Epithelial cell of prostate (primary cell): ENCODE measurements at regions not wholly inside any gene's neighbourhood (a gene's known extent, or its start where the extent isn't known, plus 50 kb on each side); places are given as distances from the start of the nearest gene placed in this dataset.

Experiments
- DNase-seq: peaks from one replicate; pipeline ENCODE4 v3.0.0-alpha.2; 2011; ENCODE audit warnings: low read depth, low spot score
- H3K27ac ChIP-seq: fragments of 450-650 bp; 2 replicates; pipeline ENCODE4 v1.5.1; 2017; ENCODE audit warnings: mild to moderate bottlenecking

DNA sequence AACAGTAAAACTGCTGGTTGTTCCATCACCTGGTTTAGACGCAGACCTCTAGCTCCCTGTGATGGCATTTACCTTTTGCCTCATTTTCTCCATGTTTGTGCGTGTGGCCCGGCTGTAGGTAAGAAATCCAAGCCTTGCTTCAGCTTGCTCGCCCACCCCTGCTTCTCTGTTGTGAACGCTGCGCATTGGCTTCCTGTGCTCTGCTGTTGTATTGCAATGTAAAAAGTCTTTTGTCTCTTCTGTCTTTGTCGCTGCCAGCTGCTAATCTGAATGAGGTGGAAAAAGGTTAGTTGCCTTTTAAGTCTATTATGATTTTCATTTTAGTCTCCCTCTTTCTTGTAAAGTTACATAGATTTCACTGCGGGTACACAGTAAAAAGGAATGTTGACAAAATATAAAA lies 127.3 kb upstream of the PACRGL start:
- no peak overlapping the region for H3K27ac ChIP-seq
- no peak for DNase-seq

DNA sequence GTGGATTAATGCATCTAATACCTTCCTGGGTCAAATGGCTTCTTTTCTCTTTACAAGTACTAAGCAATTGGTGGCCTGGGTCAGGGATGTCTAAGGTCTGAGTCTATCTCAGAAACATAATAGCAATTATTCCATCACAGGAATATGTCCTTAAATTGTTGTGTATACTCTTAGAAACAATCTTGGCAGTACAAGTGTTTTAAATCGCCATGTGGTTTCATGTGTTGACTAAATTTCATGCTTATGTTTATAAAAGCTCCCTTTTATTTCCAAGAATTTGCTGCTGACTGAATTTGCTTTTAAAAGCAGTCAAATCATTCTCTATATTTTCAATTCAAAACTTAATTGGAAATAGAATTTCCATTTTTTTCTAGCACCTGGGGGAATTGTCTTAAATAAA lies 125.3 kb upstream of the PACRGL start:
- DNase-seq, result no peak

GRCh38 chr4:20575486-20575885 lies 124.8 kb upstream of the PACRGL start:
- H3K27ac ChIP-seq, result no peak overlapping the region
- no peak for DNase-seq

More for the DNA sequence above, 125.3 kb upstream of the PACRGL start:
- H3K27ac ChIP-seq, result no peak overlapping the region

GRCh38 chr4:20576861-20577260 lies 123.4 kb upstream of the PACRGL start:
- DNase-seq, result no peak
- no peak overlapping the region for H3K27ac ChIP-seq

DNA sequence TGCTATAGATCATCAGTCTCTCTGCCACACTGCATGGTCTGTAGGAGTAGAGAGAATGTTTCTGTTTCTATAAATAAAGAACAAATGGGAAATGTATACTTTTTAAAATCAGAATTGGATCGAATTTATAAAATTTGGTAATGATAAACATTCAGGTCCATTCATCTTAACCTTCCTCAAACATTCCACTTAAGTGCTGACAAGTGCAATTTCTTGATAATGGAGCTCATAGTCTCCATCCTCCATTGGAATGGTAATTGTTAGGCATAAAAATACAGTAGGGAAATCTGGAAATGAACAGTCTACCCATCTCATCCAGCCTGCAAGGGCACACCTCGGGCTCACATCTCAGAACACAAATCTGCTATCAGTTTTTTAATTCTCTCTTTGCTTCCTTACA lies 122.6 kb upstream of the PACRGL start:
- no peak for DNase-seq
- no peak overlapping the region for H3K27ac ChIP-seq

DNA sequence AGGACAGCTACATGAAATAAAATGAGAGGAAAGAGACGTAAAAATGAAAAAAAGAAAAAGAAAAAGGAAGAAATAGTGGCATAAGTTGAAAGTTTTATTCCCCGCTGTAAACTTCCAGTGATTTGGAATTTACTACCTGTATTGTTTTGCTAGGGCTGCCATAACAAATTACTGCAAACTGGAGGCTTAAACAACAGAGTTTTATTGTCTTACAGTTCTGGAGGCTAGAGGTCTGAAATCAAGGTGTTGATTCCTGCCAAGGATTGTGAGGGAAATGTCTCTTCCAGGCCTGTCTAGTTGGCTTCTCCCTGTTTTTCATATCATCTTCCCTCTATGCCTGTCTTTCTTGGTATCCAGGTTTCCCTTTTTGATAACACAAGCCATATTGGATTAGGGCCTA lies 119.4 kb upstream of the PACRGL start:
- no peak overlapping the region for H3K27ac ChIP-seq
- DNase-seq, result no peak

GRCh38 chr4:20589436-20589835 lies 110.8 kb upstream of the PACRGL start:
- no peak overlapping the region for H3K27ac ChIP-seq
- no peak for DNase-seq

DNA sequence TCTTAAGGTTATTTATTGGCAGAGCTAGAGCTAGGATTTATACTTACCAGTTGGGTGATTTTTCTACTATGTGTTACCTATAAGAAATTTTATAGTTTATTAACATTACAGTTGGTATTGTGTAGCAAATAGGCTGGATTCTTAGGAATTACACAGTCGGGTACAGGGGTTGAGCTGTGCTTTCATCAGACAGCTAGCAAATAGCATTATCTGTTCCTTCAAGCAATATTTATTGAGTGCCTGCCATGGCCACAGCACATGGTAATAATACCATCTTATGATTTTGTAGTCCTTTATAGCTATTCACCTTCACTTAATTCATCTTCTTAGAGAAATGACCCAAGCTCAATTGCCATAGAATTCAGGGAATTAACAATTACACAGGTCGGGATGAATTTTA lies 109.4 kb upstream of the PACRGL start:
- DNase-seq, result no peak

GRCh38 chr4:20591571-20591970 lies 108.7 kb upstream of the PACRGL start:
- no peak overlapping the region for H3K27ac ChIP-seq
- DNase-seq, result no peak

More for the DNA sequence above, 109.4 kb upstream of the PACRGL start:
- H3K27ac ChIP-seq, result no peak overlapping the region

- DNase-seq, result no peak
- H3K27ac ChIP-seq, result no peak overlapping the region
Measured at GRCh38 chr4:20592013-20592412, 108.2 kb upstream of the PACRGL start.

DNA sequence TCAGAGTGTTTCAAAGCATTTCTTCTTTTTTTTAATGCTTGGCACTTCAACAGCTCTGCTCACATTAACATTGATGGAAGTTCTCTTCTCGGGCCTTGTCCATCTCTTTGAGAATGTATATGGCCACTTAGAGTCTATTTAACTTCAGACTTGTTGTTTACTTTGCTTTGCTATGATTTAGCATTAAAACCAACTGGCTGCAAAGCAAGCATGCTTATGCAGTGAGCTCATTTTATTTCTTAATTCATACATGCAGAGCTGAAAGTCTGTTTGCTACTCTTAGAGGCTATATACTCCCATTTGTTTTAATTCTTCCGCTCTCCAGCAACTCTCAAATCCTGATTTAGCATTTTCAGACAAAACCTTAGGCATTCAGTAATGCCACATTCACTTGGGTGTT lies 107.6 kb upstream of the PACRGL start:
- DNase-seq, result no peak
- H3K27ac ChIP-seq, result no peak overlapping the region

DNA sequence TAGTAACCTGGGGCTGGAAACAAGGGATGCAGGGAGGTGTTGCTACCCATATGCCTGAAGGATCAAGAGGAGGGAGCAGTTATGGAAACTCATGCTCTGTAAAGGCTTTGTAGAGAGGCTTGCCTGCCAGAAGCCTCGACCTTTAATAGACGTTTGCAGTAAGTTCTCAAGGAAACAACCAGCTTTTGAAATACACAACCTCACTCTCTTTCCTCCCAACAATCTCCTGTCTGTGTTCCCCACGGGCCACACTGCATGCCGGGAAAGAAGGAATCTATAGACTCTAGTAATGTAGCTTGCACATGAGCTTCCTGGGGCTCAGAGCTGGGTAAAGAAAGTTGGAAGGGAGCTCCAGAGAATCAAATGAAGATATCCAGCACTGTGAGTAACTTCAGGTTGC lies 101.6 kb upstream of the PACRGL start:
- no peak overlapping the region for H3K27ac ChIP-seq
- DNase-seq, result no peak

DNA sequence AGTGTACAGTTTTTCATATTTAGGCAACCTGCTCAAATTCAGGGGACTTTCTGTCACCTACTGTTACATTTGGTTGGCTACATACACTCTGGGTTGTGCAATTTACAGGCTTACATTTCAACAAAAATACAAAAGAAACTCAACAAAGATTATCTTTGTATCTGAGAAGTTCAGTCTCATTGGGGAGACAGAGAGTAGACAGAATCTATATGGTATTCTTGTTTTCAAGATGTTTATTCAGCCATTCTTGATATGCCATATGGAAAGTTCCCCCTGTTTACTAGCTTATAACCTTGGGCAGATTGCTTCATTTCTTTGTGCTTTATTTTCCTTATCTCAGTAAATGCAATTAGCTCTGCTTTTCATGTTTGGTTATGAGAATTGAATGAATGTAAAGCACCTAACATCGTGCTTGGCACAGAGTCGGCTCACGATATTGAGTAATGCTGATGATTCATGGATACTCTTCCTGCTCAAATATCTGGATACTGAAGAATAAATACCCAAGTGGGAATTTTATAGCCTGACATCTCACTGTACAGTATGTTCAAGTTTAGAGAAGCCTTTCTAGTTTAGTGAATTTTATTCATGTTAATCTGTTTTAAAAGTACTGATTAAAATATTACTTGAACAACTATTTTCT lies 96.5 kb upstream of the PACRGL start:
- peak; percentile 16 for DNase-seq
- H3K27ac ChIP-seq, result no peak overlapping the region

GRCh38 chr4:20612313-20612712 lies 87.9 kb upstream of the PACRGL start:
- H3K27ac ChIP-seq, result no peak overlapping the region
- DNase-seq, result peak; percentile 16

GRCh38 chr4:20614816-20615215 lies 85.4 kb upstream of the PACRGL start:
- H3K27ac ChIP-seq, result no peak overlapping the region
- DNase-seq, result no peak

GRCh38 chr4:20615486-20616260 lies 84.6 kb upstream of the PACRGL start:
- DNase-seq, result peak; percentile 29
- no peak overlapping the region for H3K27ac ChIP-seq

DNA sequence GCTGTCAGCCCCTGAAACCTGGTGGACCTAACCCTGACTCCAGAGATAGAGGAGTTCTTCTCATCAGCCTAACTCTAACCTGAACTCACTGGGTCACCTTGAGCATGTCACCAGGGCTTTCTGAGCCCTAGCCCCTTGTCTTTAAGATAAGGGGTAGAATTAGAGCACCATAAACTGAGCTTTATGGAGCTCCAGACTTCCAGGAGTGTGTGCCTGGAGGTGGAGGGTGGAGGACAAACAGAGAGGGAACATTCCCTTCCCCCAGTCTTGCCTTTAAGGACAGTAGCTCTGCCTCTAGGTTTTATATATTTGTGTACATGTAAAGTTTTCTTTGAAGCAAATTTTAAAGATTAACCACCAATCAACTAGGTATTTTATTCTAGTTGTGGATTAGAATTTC lies 83.9 kb upstream of the PACRGL start:
- H3K27ac ChIP-seq, result no peak overlapping the region
- DNase-seq, result no peak

- DNase-seq, result no peak
- H3K27ac ChIP-seq, result no peak overlapping the region
Measured at GRCh38 chr4:20616848-20617247, 83.4 kb upstream of the PACRGL start.

- no peak for DNase-seq
- H3K27ac ChIP-seq, result no peak overlapping the region
Measured at GRCh38 chr4:20617678-20618396, 82.4 kb upstream of the PACRGL start.

GRCh38 chr4:20618731-20619130 lies 81.5 kb upstream of the PACRGL start:
- H3K27ac ChIP-seq, result no peak overlapping the region
- no peak for DNase-seq

DNA sequence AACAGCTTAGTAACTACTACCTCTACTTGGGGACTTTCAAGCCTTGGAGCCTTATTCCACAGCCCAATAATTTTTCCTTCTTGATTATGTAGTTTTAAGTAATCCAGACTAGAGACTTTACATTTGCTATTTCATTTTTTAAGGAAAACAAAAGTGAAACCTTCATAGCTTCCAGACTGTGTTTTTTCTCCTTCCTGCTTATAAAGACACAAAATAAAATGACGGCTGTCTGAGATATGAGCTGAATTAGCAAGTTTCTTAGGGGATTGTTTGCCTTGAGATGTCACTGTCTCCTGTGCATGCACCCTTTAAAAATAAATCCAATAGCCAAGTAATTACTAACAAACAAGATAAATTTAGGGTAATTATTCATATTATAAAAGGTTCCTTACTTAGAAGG lies 78.8 kb upstream of the PACRGL start:
- DNase-seq, result no peak
- no peak overlapping the region for H3K27ac ChIP-seq
